ENCODE measurements at regions not wholly inside any gene's neighbourhood (a gene's known extent, or its start where the extent isn't known, plus 50 kb on each side); places are given as distances from the start of the nearest gene placed in this dataset.

DNA sequence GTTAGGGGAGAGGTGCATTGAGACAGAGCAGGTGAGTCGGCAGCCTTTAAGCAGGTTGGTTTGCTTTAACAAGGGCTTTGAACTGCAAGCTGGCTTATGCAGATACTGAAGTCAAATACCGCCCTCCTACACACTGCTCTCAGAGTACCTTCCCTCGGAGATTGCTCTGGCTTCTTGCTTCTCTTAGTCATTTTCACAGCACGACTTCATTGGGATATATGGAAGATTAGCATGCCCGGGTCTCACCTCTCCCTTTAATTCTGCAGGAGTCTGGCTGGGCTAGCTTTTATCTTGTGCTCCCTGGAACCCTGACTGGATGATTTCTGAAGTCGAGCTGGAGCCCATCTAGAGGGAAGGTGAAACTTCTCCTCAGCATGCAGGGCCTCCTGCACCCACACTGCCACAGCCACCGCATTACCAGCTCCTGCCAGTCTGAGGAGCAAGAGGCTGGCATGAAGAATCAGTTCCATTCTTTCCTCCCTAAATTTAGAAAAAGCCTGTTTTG is 395.5 kb upstream of the HNRNPA3 start:
- Histone ChIP-seq H3K9me3 (no peaks in the 10 kb centered on the region), H3K4me3 (no peak overlapping the region), H3K27me3 (peaks cover 0 to 14% of the 10 kb centered on the region in 2 donors), H3K36me3 (no peaks in the 10 kb centered on the region), H3K27ac (no peak overlapping the region), H3K4me1 (peaks cover 0 to 18% (median 11%) of the 10 kb centered on the region in 4 donors)
- TF ChIP-seq, protein P1, sequence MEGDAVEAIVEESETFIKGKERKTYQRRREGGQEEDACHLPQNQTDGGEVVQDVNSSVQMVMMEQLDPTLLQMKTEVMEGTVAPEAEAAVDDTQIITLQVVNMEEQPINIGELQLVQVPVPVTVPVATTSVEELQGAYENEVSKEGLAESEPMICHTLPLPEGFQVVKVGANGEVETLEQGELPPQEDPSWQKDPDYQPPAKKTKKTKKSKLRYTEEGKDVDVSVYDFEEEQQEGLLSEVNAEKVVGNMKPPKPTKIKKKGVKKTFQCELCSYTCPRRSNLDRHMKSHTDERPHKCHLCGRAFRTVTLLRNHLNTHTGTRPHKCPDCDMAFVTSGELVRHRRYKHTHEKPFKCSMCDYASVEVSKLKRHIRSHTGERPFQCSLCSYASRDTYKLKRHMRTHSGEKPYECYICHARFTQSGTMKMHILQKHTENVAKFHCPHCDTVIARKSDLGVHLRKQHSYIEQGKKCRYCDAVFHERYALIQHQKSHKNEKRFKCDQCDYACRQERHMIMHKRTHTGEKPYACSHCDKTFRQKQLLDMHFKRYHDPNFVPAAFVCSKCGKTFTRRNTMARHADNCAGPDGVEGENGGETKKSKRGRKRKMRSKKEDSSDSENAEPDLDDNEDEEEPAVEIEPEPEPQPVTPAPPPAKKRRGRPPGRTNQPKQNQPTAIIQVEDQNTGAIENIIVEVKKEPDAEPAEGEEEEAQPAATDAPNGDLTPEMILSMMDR (IDR thresholded peaks at IDR 0.05) = no peak
- intact Hi-C loops (cut with DNase I; ENCODE audit: low total_unique reads) = no loop called here
- DNase-seq = no peak

DNA sequence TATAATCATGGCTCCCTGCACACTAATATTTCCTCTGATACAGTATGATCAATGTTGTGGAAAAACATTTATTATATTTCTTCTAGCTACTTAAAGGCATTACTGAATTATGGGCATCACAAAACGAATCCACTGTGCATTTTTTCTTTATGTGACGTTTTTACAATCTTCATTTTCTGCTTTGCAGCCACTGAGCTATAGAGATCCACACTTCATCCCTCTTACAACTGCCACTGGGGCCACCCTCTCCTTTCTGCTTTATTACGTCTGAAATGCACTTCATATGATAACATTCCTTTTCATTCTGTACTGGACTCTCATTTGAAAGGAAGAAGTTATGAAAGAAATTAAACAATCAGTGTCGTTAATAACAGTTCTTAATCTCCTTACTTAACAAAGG is 394.5 kb upstream of the HNRNPA3 start:
- Histone ChIP-seq H3K9me3 (no peaks in the 10 kb centered on the region), H3K4me1 (peaks cover 0 to 14% (median 11%) of the 10 kb centered on the region in 4 donors), H3K4me3 (no peak overlapping the region), H3K27ac (no peak overlapping the region), H3K27me3 (peaks cover 0 to 14% of the 10 kb centered on the region in 2 donors), H3K36me3 (no peaks in the 10 kb centered on the region)
- intact Hi-C loops (cut with DNase I; ENCODE audit: low total_unique reads) = no loop called here
- TF ChIP-seq, protein P1 (IDR thresholded peaks at IDR 0.05) = no peak
- no peak for DNase-seq

DNA sequence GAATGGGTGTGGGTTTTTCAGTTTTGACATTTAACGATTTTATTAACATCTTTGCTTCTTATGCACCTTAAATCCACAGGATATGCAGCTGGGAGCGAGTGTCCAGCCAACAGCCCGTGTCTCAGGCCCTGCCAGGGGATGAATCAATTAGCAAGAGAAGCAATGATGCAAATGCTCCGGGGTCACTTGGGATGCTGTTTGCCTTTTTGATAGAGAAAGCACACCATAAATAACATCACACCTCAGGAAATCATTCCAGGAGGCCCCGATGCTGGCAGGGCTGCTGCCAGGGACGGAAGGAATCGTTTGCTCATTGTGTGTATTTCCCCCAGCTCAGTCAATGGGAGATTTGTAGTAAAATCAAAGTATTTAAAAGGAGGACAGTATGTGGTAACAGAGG is 394.0 kb upstream of the HNRNPA3 start:
- Histone ChIP-seq H3K27me3 (peaks cover 0 to 14% of the 10 kb centered on the region in 2 donors), H3K4me1 (peaks cover 0 to 11% (median 9%) of the 10 kb centered on the region in 4 donors), H3K9me3 (no peaks in the 10 kb centered on the region), H3K27ac (no peak overlapping the region), H3K4me3 (no peak overlapping the region), H3K36me3 (no peaks in the 10 kb centered on the region)
- DNase-seq = no peak
- TF ChIP-seq, protein P1 (IDR thresholded peaks at IDR 0.05) = no peak
- intact Hi-C loops (cut with DNase I; ENCODE audit: low total_unique reads) = no loop called here

DNA sequence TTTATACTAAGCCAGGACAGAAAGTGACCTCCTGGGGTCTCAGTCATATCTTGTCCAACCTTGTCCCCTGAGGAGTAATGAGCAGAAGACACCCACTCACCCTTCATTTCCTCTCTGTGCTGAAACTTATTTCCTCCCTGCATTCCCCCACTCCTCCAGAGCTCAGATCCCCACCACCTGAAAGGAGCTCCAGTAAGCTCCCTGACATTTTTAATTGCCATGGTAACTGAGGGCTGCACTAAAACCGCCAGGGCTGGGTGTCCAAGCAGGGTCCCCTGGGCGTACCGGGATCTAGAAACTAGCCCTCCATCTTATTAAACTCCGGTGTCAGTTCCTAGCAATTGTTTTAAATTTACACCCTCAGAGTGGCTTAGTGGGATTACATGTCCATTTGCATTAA is 393.3 kb upstream of the HNRNPA3 start:
- H3K4me3 ChIP-seq = no peak overlapping the region
- H3K27ac ChIP-seq = no peak overlapping the region
- intact Hi-C loops (cut with DNase I; ENCODE audit: low total_unique reads) = no loop called here
- no peak for DNase-seq
- H3K36me3 ChIP-seq = no peaks in the 10 kb centered on the region
- H3K9me3 ChIP-seq = no peaks in the 10 kb centered on the region
- H3K27me3 ChIP-seq = peaks cover 0 to 14% of the 10 kb centered on the region in 2 donors
- TF ChIP-seq, protein P1 (IDR thresholded peaks at IDR 0.05) = no peak
- H3K4me1 ChIP-seq = peaks cover 0 to 4% (median 3%) of the 10 kb centered on the region in 4 donors

DNA sequence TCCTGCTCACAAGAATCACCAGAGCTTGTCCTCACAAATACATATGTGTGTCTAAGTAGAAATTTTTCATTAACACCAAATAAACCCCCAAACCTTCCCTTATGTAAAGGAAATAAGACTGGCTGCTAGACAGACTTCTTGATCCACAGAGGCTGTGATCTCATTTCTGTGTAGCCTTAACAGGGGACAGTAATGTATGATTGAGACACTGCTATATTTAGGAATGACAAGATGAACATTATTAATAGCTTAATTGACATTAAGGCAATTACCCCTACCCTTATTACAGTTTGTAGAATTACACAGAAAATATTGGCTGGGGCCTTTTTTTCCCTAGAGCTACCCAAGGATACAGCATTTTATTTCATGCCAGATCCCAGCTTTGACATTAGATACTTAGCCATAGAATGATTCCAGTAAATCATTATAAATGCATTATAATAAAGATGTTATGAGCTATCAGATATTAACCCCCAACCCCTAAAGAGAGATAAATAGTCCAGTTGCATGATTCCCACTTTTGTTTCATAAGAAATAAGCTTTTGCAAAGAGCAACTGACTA is 392.1 kb upstream of the HNRNPA3 start:
- H3K36me3 ChIP-seq = no peaks in the 10 kb centered on the region
- TF ChIP-seq, protein P1 (IDR thresholded peaks at IDR 0.05) = no peak
- DNase-seq = no peak
- H3K4me3 ChIP-seq = no peak overlapping the region
- peaks cover 0 to 14% of the 10 kb centered on the region in 2 donors for H3K27me3 ChIP-seq
- H3K4me1 ChIP-seq = no peaks in the 10 kb centered on the region
- no peak overlapping the region for H3K27ac ChIP-seq
- H3K9me3 ChIP-seq = no peaks in the 10 kb centered on the region
- intact Hi-C loops (cut with DNase I; ENCODE audit: low total_unique reads) = no loop called here

Data from tibial artery (tissue), 4 donors.